G401 (cell line): ENCODE measurements at regions not wholly inside any gene's neighbourhood (a gene's known extent, or its start where the extent isn't known, plus 50 kb on each side); places are given as distances from the start of the nearest gene placed in this dataset.

Experiments used
- DNase-seq: peaks from one replicate; pipeline ENCODE4 v3.0.0-alpha.2; 2015; ENCODE audit warnings: low spot score
- in situ Hi-C: cut with HindIII; loops from 2 replicates; pipeline ENCODE4 v1.10.0; 2016; ENCODE audit warnings: low sequenced_read_pairs, mixed read lengths

DNA sequence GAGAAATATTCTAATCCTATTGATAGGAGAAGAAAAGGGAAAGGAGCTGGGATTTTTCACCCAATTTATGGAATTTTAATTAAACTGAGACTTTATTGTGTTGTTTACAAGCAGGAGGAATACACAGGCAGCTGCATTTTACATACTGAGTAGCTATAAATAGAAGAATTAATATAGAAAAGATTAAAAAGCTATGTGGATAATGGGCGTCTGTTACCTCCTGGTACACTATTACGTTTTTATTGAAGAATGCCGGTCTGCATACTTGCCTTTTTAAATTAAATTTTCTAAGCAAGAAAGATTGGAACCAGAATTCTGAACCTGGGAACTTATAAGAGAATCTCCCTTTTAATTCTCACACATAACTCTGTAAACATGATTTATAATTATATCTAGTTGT, 52.1 kb upstream of the CACHD1 start:
- DNase-seq, result no peak
- in situ Hi-C loops, result no loop called here
